Forelimb muscle (tissue), 1 donor: ENCODE measurements at regions not wholly inside any gene's neighbourhood (a gene's known extent, or its start where the extent isn't known, plus 50 kb on each side); places are given as distances from the start of the nearest gene placed in this dataset.

ENCODE experiments used
- DNase-seq: peaks from one replicate; pipeline ENCODE4 v3.0.0-alpha.2; 2013; ENCODE audit warnings: low read depth

DNA sequence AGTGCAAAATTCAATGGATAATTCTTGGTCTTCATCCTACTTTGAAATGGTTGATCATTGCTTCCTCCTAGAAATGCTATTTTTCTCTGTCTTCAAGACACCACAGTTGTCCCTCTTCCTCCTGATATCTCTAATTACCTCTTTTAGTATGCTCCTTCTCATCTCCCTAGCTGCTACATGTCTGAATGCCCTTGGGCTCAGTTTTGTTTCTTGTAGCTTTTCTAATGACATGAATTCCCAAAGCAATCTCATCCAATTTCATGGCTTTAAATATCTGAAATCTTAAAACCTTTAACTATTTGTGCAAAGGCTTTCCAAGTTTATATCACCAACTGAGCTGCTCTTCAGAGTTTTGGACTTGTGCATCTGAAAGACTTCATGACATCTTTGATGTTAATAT lies 120.2 kb upstream of the RGS17 start:
- DNase-seq: no peak

DNA sequence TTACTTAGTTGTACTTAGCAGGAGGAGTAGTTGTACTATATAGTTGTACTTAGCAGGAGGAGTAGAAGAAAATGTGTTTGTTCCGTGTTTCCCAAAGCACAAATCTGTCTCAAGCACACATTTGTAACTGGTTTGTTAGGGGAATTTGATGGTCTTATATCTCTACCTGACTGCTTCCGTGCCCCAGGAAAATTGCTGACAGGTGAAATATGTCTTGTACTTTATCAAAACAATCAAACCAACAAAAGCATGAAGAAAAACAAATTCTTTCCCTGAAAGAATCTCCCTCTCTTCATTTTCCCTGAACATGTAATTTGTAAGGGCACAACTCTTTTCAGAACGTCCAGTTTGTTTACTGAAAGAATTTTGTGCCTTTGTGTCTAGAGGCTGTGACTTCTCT lies 106.6 kb upstream of the RGS17 start:
- no peak for DNase-seq

DNA sequence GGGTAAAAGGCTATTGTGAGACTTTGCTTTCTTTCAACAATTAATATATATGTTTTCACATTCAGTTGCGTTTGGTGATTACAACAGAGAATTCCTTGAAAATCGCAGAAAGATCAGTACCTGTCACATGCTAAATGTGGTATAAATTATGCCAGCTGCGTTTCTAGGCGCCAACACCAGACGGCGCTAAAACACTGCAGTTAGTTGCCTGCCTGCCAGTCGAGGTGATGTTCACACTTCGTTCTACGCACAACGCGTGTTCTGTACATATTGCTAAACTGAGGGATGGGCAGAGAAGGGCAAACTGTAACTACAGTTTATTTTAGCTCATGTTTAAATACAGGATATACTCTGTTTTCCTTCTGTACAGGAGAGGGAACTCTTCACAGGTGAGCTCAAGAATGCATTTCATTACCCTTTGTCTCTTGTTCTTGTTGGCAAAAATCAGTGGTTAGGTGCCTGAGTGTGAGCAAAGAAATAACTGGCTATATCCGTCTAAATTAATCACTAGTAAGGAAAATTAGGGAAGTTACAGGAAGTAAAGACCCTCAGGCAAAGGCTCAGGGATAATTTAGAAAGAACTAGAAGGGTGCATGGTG lies 100.1 kb upstream of the RGS17 start:
- DNase-seq: no peak

DNA sequence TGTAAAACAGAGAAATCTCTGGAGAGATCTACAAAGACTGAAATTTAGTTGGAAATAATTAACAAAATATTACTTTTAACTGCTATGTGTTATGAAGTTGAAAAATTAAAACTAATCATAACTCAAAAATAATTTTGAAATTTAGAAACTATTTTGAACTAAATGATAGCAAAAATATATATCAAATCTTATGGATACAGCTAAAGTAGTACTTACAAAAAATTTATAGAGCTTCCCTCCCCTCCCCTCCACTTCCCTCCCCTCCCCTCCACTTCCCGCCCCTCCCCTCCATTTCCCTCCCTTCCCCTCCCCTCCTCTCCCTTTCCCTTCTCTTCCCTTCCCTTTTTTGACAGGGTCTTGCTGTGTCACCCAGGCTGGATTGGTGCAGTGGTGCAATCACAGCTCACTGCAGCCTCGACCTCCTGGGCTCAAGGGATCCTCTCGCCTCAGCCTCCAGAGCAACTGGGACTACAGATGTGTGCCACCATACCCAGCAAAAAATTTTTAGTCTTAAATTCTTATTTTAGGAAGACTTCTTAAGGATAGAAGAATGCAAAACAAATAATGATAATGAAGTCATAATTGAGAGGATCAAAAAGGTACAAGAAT lies 87.2 kb upstream of the RGS17 start:
- no peak for DNase-seq

DNA sequence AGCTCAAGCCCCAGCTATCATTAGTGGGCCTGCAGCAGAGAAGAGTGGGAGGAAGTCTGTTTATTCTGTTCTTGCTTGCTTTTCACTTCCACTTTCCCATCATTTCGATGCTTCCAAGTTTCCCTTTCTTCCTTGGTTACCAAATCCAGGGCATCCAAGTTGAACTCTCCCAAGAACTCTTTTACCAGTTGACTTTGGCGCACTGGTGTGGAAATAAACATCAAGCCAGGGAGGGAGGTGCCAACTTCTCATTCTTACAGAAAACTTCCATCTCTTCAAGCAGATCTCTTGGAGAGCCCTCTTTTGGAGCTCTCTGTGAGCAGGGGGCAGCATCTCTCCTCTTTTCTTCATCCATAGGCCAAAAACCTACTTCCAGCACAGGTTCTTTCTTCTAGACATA lies 85.7 kb upstream of the RGS17 start:
- no peak for DNase-seq

DNA sequence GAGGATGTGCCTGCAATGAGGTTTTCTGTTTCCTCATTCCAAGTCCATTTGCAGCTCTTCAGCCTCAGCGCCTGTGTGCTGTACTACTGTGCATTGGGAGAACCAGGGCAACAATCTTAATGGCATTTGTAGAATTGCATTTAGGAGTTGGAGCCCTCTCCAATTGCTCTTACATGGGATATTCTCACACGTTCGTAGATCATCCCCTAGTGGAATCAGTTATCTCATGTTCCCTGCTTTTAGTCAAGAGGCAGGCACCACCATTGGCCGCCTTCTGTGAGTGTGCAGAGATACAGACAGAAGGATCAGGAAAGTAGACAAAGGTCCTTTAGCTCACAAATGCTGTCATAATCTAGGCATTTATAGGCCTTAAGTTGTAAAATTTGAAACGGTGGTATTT lies 84.2 kb upstream of the RGS17 start:
- no peak for DNase-seq

DNA sequence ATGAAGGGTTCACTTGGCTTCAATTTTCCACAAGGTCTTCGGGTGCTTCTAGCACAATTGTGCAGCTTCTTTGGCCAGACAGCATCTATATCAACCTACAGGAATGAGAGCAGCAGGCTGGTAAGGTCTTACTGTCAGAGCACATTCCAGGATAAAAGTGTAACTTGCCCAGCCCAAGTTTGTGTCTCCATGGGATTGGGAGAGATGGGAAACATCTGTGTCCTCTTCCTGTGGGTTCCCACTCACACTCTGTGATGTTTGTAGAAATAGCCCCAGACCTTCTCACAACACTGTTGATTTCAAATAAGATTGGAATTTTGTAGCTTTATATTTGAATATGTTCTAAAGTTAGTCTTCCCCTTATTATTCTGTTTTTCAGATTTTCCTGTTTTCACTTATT lies 83.4 kb upstream of the RGS17 start:
- no peak for DNase-seq

DNA sequence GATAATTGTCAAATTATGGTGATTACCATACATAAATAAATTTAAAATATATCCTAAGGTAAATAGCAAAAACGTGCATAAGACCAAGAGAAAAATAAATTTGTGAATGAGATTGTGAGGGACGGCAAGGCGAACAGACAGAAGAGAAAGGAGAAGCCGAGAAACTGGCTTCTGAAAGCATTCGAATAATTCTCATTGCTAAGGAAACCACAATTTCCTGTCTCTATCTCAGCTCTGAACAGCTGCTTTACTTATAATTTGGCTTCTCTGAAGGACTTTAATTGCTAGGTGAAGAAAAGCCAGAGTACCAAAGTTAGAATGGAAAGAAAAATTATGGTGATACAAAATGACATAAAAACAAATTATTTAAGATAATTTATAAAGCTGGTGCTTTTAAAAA lies 79.0 kb upstream of the RGS17 start:
- DNase-seq: no peak

DNA sequence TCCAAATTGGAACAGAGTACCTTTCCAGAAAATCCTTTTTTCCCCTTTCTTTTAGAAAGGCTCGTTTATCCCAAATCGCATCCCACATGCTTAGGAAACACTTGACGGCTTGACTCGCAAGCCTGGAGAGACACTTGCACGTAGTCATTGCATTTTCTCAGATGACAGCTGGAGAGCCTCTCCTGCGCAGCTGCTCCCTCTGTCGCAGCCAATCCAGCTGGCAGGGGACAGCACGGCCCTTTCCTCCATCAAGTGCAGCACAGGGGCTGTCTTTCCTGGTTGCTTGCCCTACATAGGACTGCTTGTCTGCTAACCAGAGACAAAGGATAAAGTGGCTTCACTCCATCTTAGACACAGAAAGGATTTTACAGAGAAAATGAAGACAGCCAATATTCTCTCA lies 77.6 kb upstream of the RGS17 start:
- DNase-seq: no peak

DNA sequence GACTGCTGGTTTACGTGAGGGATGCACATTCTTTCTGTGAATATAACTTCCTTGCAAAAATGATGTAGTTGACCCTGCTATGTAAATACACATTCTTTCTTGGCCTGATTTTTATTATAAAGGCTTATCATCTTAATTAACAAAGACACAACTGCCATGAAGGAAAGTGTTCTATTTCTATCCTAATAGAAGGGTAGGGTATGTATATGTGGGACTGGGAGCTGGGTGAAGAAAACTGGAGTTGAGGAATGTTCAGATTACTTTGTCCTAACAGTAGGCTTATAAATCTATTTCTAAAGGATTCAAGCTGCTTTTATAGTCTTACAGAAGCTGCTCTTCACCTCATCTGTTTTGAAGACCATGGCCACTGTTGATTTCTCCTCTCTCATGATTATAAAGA lies 76.5 kb upstream of the RGS17 start:
- no peak for DNase-seq

DNA sequence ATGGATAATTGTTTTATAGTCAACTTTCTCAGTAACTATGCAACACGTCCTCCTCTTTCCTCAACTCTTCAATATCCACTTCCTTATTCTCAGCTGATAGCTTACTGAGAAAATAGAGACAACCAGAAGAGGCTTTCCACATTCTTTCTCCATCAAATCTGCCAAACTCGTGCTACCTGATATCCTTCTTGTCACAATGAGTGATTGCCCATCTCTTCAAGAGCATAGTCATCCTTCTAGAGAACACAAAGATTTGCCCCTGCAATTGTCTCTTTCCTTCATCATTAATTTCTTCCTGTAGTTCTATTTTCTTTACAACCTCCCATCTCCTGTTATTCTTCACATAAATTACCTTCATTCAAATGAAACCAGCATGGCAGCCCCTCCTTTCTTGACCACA lies 75.9 kb upstream of the RGS17 start:
- no peak for DNase-seq

DNA sequence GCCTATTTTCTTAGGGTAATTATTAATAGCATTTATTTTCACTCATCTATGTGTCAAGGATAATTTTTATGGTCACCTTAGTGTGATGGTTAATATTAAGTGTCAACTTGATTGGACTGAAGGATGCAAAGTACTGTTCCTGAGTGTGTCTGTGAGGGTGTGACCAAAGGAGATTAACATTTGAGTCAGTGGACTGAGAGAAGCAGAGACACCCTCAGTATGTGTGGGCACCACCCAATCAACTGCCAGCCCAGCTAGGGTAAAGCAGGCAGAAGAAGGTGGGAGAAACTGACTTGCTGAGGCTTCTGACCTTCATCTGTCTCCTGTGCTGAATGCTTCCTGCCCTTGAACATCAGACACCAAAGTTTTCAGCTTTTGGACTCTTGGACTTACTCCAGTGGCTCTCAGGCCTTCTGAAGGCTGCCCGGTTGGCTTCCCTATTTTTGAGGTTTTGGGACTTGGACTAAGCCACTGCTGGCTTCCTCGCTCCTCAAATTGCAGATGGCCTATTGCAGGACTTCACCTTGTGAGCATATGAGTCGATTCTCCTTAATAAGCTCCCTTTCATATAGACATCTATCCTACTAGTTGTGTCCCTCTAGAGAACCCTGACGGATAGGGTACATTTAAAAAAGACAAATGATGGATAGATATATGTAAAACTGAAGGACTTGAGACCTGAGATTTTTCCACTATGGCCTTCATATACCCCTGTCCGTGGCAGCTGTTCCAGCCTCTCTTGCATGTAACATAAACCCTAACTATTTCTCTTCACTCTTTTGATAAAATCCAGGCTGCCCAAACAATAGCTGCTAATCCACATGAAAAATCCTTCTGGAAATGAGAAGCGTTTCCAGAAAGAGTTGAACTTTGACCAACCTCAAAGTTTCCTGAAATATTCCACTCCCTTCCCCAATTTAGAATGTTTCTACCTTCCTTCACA lies 62.1 kb upstream of the RGS17 start:
- DNase-seq: no peak

DNA sequence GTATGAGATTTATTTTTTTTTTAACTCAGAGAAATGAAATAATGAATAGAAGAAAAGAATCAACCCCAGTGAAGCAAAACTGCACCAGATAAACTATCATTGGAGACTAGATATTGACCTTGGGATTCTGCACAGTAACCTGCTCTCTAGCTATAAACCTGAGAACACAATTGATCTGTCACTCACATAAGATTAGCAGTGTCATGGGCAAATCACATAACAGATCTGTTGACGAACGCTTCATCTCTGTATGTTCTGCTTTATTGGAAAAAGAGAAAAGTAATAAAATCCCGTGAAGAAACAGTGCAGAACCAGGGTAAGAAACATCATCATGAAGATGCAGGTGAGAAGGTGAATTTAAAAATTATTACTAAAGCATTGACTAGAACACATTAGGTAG lies 52.8 kb upstream of the RGS17 start:
- no peak for DNase-seq
